ENCODE measurements at regions not wholly inside any gene's neighbourhood (a gene's known extent, or its start where the extent isn't known, plus 50 kb on each side); places are given as distances from the start of the nearest gene placed in this dataset.

DNA sequence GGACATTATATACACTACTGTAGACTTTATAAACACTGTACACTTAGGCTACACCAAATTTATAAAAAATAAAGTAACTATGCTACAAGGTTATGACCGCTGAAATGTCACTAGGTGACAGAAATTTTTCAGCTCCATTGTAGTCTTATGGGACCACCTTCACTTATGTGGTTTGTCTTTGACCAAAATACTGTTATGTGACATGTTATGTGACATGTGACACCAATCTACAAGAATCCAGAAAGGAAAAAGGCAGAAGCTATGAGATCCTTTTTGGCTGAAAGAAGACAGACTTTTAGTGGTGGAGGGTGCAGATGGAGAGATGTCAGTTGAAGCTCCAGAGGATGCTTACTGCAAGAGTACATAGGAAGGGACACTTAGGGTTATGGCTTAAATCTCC is 1378.4 kb upstream of the TENM4 start:
- no peak for DNase-seq

DNA sequence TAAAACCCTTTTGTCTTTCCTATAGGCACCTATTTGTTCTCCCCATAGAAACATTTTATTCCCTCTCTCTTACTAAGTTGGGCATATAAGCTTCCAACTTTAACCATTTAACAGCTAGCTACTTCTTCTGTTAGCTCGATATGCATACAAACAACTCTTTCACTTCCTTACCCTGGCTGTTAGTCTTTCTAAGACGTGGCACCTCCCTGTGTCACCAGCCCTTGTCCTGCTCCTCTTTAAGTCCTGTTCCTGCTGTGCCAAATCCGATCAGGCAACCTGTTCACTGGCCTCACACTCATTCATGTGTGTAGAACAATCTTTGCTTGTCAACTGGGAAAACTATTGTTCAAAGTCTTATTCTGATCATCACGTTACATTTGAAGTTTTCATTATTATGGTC is 1376.1 kb upstream of the TENM4 start:
- no peak for DNase-seq

DNA sequence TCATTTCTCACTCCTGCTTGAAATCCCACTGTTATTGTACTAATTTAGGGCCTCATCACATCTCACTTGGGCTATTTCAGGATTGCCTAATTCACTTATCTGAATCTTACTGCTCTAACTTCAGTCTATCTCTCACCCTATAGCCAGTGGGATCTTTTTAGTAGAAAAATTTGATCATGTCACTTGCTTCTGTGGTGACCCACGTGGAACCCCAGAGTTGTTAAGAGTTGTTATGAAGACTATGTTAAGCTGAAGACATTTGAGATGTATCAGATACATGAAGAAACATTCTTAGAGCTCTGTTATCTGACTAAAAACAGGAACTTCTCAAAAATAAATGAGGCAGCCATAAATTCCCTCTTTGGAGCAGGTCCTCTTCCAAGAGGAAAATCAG is 1375.6 kb upstream of the TENM4 start:
- no peak for DNase-seq

DNA sequence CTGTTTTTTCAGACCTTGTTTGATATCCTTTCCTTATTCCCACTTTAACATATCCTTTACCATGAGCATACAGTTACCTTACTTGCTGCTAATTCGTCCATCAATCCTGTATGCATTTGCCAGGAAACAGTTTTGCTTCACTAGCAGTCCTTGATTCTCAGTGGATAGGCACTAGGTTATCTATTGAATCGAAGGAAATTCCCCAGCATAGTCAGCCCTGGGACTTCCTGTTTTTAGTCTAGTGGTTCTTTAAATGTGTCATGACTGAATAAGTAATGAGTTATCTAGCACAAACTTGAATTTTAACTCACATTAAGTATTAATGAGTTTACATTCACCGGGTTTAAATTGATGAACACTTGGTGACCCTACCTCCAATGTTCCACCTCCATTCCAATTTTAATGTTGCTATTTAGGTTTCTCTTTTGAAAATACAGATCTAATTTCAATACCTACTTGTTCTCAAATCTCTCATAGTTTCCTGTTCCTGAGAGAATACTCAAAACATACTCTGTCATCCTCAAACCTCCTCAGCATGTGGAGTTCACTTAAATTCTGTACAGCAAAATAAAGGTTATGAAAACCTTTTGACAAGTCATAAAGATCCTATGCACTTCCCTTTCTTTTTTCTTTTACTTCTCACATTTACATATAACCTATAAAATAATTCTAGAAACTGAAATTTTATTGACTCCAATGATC is 1375.1 kb upstream of the TENM4 start:
- no peak for DNase-seq

DNA sequence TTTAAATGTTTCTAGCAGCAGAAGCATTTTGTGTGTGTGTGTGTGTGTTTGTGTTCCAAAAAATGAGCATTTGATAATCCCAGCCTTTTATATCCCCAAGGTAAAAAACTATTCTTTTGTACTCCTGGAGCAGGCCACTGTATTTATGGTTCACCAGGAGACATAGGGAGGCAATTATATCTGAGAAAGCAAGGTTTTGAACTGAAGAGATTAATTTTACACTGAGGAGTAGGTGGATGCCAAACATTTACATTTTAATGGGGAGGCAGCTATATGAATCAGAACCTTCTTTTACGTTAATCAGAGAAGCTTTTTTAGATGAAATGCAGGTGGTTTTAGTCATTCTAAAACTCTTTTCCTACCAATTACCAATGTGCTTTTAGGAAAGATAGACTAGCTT is 1374.0 kb upstream of the TENM4 start:
- DNase-seq: no peak

DNA sequence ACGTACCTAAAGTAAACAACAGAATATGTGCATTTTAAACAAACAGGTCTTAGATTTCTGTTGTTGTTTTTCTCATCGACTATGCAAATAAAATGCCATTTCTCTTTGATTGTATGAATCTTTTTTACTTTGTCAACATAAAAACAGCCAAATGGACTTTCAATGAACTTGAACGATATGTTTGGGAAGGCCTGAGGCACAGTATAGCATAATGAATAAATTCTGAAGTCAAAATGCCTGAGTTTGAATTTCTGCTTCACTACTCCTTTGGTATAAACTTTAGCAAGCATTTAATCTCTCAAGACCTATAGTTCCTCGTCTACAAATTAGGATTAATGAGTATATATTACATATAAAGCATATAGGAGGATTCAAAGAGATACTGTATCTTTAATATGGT is 1369.9 kb upstream of the TENM4 start:
- DNase-seq: no peak

DNA sequence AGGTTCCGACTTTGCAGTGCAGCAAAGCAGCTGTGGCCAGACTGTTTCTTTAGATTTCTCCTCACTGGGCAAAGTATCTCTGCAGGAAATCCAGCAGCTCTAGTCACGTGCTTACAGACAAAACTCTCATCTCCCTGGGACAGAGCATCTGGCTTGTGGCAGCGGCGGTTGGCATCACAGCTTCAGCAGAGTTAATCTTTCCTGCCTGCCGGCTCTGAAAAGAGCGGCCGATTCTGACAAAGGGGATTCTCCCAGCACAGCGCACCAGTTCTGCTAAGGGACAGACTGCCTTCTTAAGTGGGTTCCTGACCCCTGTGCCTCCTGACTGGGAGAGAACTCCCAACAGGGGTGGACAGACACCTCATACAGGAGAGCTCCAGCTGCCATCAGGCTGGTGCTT is 1357.3 kb upstream of the TENM4 start:
- no peak for DNase-seq

DNA sequence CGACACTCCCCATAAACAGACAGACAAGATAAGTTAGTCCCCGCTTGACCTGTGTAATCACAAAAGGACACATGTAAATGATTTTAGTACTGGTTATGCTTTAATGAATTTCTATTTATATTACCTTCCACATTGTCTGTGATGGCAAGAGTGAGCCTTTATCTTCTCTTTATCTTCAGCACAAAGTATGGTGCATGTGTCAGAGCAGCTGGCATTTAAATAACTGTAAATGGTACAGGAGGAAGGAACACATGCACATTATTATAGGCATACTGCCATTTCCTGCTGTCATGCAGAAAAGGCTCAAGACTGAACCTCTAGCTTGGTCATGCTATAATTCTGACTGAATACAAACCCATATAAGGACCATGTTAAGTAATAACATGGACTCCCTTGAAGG is 1342.7 kb upstream of the TENM4 start:
- no peak for DNase-seq

DNA sequence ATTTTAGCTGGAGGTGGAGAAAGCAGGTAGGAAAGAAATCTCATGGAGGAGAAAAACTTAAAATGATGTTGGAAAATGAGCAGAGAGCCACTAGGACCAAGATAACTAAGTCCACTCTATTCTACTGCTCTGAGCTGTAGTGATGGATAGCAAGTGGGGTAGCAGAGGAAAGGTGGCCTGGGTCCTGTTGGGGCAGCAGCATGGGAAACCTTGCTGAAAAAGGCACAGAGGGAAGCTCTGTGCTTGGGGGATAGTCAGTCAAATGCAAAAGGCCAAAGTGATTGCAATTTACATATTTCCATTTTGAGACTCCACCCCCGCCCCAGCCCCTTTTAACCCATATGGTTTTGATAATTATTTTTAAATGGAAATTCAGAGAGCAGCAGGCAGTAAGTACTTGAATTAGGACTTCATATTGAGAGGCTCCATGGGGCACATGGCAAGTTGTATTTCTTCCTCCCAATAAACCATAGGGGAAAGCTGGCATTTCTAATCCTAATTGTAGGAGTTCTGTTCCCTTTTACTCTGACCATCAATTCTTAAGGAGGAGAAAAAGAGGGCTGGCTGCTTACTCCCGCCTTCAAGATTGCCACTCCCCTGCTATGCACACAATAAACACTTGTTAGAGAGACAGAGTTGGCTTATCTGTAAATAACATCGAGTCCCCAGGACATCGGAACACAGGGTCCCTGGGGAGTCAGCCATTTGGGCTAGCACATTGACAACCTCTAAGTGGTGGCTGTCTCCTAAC is 1341.5 kb upstream of the TENM4 start:
- DNase-seq: no peak

DNA sequence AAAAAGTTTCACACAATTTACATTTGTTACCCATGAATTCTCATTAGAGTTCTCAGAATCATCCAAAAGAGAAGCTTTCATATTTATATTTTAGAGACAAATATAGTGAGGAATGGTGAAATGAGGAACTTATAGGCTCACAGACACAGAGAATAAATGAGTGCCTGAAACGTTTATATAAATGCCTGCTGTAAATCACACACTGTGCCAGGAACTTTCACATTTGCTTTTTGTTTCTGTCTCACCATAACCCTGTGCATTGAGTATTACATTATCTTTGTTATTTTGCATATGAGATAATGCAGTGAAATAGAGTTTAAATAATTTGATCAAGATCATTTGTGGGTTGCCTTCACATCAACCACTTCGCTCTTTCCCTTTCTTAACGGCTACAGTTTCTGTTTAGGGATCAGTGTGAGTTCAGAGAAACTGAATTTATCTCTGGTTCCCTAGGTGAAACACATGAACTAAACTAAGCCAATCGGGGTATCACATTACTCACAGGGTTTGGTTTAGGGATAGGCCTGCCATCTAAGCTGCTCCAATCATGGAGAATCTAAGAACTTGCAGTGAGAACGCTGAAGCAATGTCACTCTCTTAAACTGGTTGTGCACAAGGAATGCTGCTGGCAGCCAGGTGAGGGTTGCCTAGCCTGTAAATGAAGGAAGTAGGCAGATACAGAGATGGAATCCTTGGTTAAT is 1339.2 kb upstream of the TENM4 start:
- no peak for DNase-seq

DNA sequence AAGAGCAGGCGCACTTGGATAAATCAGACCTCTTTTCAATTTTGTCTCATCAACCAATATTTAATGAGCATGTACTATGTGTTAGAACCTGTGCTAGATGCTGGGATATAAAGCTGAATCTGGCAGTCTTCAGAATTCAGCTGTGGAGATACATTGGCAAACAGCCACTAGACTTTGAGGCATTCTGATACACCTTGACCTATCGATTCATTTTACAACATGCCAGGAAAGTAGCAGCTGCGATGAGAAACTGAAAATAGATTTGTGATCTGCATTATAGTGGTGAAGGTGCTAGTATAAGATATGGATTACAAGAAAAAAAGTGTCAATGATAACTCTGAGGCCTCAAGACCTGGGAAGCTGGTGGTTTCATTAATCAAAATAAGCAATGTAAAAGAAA is 1338.1 kb upstream of the TENM4 start:
- no peak for DNase-seq

DNA sequence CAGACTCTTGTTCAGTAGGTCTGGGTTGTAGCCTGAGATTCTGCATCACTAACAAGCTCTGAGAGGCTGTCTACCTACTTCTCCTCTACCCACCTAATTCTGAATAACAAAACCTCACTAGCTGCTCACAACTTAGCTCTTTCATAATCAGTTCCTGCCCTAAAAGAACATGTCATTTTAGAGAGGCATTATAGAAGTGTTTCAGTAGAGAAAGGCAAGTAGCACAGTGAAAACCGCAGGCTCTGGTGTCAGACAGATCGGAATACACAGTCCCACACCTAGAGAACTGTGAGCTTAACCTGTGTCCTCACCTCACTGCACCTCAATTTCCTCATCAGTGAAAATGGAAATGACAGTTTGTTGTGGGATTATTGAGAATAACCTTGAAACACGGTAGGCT is 1337.6 kb upstream of the TENM4 start:
- no peak for DNase-seq

DNA sequence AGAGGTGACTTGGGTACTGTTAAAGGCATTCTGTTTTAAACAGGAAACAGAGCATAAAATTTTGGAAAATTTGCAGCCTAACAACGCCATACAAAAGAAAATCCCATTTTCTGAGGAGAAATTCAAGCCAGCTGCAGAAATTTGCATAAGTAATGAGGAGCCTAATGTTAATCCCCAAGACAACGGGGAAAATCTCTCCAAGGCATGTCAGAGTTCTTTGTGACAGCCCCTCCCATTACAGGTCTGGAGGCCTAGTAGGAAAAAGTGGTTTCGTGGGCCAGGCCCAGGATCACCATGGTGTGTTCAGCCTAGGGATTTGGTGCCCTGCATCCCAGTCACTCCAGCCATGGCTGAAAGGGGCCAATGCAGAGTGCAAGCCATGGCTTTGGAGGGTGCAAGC is 1333.1 kb upstream of the TENM4 start:
- DNase-seq: no peak

DNA sequence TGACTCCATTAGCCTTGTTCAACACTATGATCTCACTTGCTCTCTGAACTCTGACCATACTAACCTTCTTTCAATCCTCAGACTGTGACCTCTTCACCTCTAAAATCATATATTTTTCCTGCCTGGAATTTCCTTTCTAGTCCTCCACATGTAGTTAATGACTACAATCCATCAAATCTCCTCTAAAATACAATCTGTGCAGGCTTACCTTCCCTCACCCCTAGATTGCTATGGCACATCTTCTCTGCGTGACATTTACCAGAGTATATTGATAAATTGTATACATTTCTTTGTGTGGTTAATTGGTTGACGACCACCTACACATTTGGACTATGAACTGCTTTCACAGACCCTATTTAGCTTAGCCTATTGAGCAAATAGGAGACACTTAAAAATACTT is 1330.2 kb upstream of the TENM4 start:
- DNase-seq: no peak

DNA sequence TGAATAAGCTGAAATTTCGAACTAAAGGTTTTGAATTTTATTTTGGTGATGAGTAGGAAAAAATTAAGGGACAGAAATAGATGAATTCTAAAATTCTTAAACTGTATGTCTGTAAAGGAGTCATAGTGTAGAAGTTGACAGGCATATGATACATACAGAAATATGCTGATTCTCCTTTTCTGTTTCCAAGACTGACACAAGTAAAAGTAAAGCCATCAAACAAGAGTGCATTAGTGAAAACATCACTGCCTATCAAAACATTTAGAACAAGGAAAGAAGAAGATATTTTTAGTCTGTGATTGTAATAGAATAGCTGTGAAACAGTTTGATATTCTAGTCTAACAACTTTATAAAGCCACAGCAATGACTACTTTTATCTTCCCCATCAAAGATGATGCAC is 1318.0 kb upstream of the TENM4 start:
- no peak for DNase-seq

DNA sequence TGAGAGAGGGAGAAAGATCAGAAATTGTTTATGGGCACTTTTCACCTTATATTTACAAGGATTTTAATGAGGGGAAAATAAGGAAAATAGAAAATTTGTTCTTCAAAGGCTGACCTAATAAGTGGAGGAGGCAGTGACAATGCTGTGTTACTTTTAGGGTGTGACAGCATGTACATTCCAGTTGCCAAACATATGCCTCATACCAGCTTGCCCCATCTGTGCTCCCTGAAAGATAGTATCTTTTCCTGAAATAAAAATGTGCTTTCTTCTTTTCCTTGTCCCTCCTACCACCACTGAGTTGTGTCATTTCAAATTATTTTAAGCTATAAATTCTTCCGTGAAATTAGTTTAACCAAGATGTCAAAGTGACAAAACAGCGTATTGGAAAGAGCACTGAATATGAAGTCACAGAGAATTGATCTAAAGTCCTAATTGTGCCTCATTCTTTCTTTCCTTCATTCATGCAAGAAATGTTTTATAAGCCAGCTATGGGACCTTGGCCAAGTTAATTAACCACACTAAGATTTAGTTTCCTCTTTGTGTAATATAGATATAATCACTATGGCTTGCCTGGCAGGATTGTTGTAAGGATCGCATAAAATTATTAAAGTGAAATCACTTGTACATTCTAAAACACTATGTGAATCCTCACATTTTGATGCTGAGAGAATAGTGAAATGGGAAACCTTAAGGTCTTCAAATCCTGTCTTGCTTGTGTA is 1307.5 kb upstream of the TENM4 start:
- no peak for DNase-seq

DNA sequence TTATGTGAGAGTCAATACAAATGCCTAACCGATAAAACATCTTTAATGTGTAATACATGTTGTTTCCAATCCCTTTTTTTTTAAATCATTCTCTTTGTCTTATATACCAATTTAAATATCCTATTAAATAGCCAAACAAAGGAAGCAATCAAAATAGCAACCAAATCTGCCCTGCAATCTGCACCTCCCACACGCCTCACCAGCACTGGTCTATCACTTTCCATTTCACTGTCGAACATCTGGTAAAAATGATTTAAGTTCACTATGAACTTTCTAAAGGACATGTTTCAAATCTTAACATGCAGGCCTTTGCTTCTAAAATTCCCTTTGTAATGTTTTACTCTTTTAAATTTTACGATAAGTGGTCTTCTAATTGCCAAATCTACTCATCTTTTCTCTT is 1305.5 kb upstream of the TENM4 start:
- no peak for DNase-seq

DNA sequence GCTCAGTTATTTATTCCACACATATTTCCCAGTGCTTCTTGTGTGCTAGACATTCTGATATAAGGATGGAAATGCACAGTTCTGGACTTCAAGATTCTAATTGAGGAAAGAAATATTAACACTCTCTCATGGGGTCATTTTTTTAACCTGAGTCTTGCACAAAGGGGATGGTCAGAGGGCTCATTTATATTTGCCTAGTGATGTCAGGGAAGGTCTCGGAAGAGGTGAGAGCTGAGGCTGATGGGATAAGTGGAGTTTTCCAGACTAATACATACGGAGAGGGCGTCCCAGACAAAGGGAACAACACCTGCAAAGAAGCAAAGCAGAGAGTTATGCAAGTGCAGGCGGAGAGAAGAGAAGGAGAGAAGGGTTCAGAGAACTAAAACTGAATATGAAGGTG is 1304.6 kb upstream of the TENM4 start:
- no peak for DNase-seq

DNA sequence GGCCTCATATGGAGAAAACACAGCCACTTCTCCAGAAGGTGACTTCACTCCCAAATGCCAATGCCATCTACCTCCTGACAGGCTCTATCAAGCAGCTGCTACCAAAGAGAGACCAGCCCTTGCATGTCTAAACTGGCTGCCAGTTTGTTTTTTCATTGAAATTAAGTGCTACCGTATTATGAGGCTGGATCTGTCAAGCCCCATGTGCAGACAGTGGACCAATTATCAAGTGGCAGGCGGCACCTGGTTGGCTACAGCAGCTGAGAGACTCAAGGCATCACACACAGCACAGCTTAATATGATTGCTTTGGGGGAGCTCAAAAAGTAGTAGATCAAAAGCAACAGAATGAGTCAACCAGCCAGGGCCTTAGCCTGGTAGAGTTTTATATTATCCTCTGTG is 1293.0 kb upstream of the TENM4 start:
- DNase-seq: no peak

DNA sequence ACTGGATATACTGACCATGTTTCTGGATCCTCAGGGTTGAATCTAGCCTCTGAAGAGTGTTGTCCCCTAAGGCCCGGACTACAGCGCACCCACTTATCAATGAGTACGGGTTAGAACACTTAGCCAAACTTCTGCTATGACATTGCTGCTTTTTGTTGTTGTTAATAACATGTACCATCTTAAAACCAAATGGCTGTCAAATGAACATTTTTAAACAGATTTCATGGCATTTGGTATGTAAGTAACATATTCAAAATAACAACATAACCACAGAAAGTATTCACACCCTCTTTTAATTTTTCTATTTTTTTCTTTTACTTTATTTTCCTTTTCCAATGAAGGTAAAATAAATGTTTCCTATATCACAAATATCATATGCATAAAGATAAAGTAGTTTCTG is 1292.5 kb upstream of the TENM4 start:
- DNase-seq: no peak

DNA sequence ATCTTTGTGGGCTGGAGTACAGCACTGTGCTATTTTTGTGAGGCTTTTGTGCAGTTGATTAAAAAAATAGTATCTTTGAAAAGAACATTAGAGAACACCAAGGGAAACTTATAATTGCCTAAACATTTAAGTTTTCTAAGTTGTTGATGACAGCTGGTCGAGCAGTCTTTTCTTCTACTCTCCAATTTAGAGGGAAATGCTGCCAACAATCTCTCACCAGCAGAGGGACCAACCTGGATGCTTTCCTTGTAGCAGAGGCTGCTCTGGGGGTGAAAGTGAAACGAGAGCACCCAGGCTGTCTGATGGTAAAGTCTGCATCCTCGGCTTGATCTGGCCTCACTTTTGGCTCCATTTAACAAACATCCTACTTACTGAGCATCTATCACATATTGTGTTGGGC is 1286.5 kb upstream of the TENM4 start:
- no peak for DNase-seq

DNA sequence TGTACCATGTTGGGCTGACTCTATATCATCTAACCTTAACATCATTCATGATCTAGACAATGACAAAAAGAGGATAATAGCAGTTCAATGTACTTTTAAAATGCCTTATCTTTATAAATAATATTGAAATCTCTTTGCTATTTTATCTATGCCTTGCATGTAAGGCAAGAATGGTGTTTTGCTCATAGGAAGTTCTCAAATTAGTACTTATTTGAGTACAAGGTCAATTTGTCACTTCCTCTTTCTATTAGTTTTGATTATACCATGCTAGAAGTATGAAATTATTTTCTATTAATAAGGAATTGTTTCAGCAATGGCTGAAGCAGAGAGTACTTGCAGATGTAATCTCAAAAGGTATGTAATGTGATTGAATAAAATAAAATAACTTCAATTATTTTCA is 1285.4 kb upstream of the TENM4 start:
- DNase-seq: no peak

DNA sequence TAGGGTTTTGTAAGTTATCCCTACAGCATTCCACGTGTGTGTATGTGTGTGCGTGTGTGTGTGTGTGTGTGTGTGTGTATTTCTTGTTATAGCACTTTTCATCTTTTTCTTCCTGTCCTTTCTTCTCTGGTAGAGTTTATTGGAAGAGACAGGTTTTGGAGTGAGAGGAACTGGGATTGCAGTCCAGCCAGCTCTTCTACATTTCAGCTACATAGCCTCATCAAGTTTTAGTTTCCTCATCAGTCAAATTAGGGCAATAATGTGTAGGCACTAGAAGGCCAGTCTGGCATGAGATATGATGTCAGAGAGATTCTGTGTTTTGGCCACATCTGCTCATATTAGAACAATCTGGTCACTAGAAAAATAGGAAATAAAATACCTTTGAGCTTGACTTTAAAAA is 1283.5 kb upstream of the TENM4 start:
- no peak for DNase-seq

DNA sequence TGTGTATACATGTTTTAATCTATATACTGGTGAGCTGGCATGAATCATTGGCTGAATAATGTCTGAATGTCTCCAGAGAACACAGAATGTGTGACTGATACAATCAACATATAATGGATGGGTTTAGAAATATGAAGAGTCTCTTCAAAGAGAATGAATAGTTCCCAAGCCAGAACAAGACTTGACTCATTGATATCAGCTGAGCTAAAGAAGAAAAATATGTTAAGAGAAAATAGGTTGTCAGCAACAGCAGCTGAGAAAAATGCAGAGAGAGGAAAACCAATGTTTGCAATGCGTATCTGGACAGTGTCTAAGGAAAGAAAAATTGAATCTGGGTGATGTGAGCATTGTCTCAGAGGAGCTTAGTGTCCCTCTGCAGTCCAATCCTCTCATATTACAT is 1281.8 kb upstream of the TENM4 start:
- DNase-seq: no peak

Data from NCI-H2029 (cell line).